ENCODE measurements at regions not wholly inside any gene's neighbourhood (a gene's known extent, or its start where the extent isn't known, plus 50 kb on each side); places are given as distances from the start of the nearest gene placed in this dataset.

GRCh38 chr1:232393010-232393409, 236.9 kb downstream of the SIPA1L2 start:
- H3K9ac ChIP-seq (ENCODE audit: control insufficient read depth, extremely low read depth, insufficient read depth, low read length): no peak overlapping the region
- H4K20me1 ChIP-seq (ENCODE audit: control insufficient read depth, extremely low read depth, insufficient read depth, low read length): no peaks in the 10 kb centered on the region
- H2AFZ ChIP-seq (ENCODE audit: control insufficient read depth, low read length): no peak overlapping the region
- TF ChIP-seq CTCF (optimal IDR thresholded peaks at IDR 0.05 in 1 of 3, IDR thresholded peaks at IDR 0.05 in 1 of 3, conservative IDR thresholded peaks at IDR 0.05 in 1 of 3; ENCODE audit: extremely low read depth in 1 of 3, insufficient read depth in 2 of 3, low read length in 3 of 3) (no peak), EZH2 (IDR thresholded peaks at IDR 0.05; ENCODE audit: low read length) (no peak)
- no peaks in the 10 kb centered on the region for H3K79me2 ChIP-seq (ENCODE audit: control insufficient read depth, insufficient read depth, low read length)
- H3K4me2 ChIP-seq (ENCODE audit: control insufficient read depth, extremely low read depth, insufficient read depth, low read depth, low read length): no peak overlapping the region
- no peaks in the 10 kb centered on the region for H3K9me1 ChIP-seq (ENCODE audit: control insufficient read depth, extremely low read depth, insufficient read depth, low read length)
- dilution Hi-C loops (cut with MboI; ENCODE audit: extremely low pct_ligation_motif_present, low sequenced_read_pairs): no loop called here
- H3K27ac ChIP-seq (ENCODE audit: control insufficient read depth, insufficient read depth, low read length): no peak overlapping the region
- H3K9me3 ChIP-seq (ENCODE audit: control insufficient read depth, low read depth, low read length): no peaks in the 10 kb centered on the region
- H3K36me3 ChIP-seq (ENCODE audit: control insufficient read depth in 2 of 2, extremely low read depth in 1 of 2, insufficient read depth in 2 of 2, low read length in 2 of 2): no peaks in the 10 kb centered on the region
- no peak for DNase-seq (ENCODE audit: low read depth, low spot score)
- no peaks in the 10 kb centered on the region for H3K27me3 ChIP-seq (ENCODE audit: control insufficient read depth, extremely low read depth, insufficient read depth, low read length)
- no peak overlapping the region for H3K4me3 ChIP-seq (ENCODE audit: control insufficient read depth in 2 of 3, extremely low read depth in 1 of 3, insufficient read depth in 2 of 3, low read depth in 1 of 3, low read length in 3 of 3)
- no peaks in the 10 kb centered on the region for H3K4me1 ChIP-seq (ENCODE audit: control insufficient read depth, extremely low read depth, insufficient read depth, low read length)
- no peak for FAIRE-seq

GRCh38 chr1:232390590-232390989, 239.3 kb downstream of the SIPA1L2 start:
- no peaks in the 10 kb centered on the region for H3K9me1 ChIP-seq (ENCODE audit: control insufficient read depth, extremely low read depth, insufficient read depth, low read length)
- H3K9ac ChIP-seq (ENCODE audit: control insufficient read depth, extremely low read depth, insufficient read depth, low read length): no peak overlapping the region
- H4K20me1 ChIP-seq (ENCODE audit: control insufficient read depth, extremely low read depth, insufficient read depth, low read length): no peaks in the 10 kb centered on the region
- TF ChIP-seq CTCF (optimal IDR thresholded peaks at IDR 0.05 in 1 of 3, IDR thresholded peaks at IDR 0.05 in 1 of 3, conservative IDR thresholded peaks at IDR 0.05 in 1 of 3; ENCODE audit: extremely low read depth in 1 of 3, insufficient read depth in 2 of 3, low read length in 3 of 3) (no peak), EZH2 (IDR thresholded peaks at IDR 0.05; ENCODE audit: low read length) (no peak)
- H3K36me3 ChIP-seq (ENCODE audit: control insufficient read depth in 2 of 2, extremely low read depth in 1 of 2, insufficient read depth in 2 of 2, low read length in 2 of 2): no peaks in the 10 kb centered on the region
- no peaks in the 10 kb centered on the region for H3K9me3 ChIP-seq (ENCODE audit: control insufficient read depth, low read depth, low read length)
- H3K4me2 ChIP-seq (ENCODE audit: control insufficient read depth, extremely low read depth, insufficient read depth, low read depth, low read length): no peak overlapping the region
- H3K4me1 ChIP-seq (ENCODE audit: control insufficient read depth, extremely low read depth, insufficient read depth, low read length): no peaks in the 10 kb centered on the region
- dilution Hi-C loops (cut with MboI; ENCODE audit: extremely low pct_ligation_motif_present, low sequenced_read_pairs): no loop called here
- H3K27me3 ChIP-seq (ENCODE audit: control insufficient read depth, extremely low read depth, insufficient read depth, low read length): no peaks in the 10 kb centered on the region
- no peaks in the 10 kb centered on the region for H3K79me2 ChIP-seq (ENCODE audit: control insufficient read depth, insufficient read depth, low read length)
- H2AFZ ChIP-seq (ENCODE audit: control insufficient read depth, low read length): no peak overlapping the region
- H3K4me3 ChIP-seq (ENCODE audit: control insufficient read depth in 2 of 3, extremely low read depth in 1 of 3, insufficient read depth in 2 of 3, low read depth in 1 of 3, low read length in 3 of 3): no peak overlapping the region
- FAIRE-seq (no peak), DNase-seq (ENCODE audit: low read depth, low spot score) (no peak)
- no peak overlapping the region for H3K27ac ChIP-seq (ENCODE audit: control insufficient read depth, insufficient read depth, low read length)

All from keratinocyte (primary cell).